HG02763 (cell line): ENCODE measurements at regions not wholly inside any gene's neighbourhood (a gene's known extent, or its start where the extent isn't known, plus 50 kb on each side); places are given as distances from the start of the nearest gene placed in this dataset.

Experiments used
- ATAC-seq: cut with Tn5 transposase; IDR thresholded peaks from one replicate; pipeline ENCODE4 v1.9.1; 2021; ENCODE audit warnings: mild to moderate bottlenecking, moderate library complexity; ENCODE audit not compliant: unreplicated experiment

DNA sequence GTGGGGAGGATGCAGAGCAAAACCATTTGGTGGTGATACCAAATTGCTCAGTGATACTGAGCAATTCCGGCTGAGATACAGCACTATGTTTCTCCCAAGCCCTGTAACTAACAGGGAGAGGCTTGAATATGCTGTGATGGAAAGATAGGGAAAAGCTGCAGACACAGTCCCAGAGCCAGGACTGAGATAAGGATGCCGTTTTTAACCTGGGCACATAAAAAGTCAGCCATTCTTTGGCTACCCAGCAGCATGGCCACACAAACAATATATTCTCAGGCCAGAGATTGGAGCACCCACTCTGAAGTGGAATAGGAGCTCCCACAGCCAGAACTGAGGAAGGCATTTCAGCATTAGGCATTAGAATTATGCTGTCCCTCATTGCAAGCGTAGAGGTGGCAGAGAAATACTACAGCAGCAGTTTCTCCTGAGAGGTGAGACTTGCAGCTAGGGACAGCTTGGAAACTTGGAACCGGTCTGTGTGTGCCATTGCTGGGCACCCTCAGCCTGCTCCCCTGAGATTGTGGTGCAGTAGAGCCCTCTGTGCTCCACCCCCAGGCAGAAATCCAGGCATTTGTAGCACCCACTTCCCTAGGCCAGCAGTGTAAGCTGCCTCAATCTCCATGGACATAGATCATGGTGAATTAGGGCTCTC is 346.5 kb downstream of the TMEM135 start:
- ATAC-seq, result no peak

DNA sequence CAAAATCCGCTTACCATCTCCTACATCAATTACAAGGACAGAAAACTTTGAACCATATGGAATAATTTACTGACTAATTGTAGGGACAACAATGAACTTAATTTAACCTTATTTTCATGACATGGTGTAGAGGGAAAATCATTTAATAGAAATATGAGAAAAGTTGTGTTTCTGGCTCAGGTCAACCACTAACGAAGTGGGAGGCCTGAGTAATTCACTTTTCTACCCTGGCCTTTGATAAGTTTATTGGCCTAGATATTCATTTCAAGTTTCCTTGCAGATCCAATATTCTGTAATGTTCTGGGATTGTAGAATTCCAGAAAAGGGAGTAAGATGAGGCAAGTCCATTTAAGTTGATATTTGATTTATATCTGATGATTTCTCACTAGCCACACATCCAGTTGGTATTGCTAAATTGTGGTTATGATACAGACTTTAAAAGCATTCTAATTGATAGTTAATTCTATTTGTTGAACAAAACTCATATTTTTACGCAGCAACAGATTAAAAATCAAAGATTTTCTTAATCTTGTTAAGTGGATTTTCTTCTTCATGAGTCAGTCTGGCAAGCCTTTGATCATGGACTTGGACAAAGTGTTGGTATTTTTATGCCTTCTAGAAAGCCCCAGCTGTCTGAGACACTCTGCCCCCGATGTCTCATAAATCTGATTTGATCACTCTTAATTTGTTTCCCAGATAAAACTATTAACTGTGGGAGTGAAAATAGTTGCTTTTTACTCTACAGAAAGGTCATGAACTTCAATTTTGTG is 336.5 kb downstream of the TMEM135 start:
- no peak for ATAC-seq
